K562 (cell line): ENCODE measurements at regions not wholly inside any gene's neighbourhood (a gene's known extent, or its start where the extent isn't known, plus 50 kb on each side); places are given as distances from the start of the nearest gene placed in this dataset.
"Not testable (repeated sequence)": the region's sequence is repeated elsewhere in the genome, so short reads cannot be mapped to it uniquely, and the experiment has no call there.

Experiments
- ATF3 ChIP-seq, 2 experiments: fragments of 450-650 bp in 1 of 2; sonication (generic) in 1 of 2; formaldehyde crosslinking in 1 of 2; IDR thresholded peaks in 1 of 2; conservative IDR thresholded peaks in 1 of 2; 2 replicates each; pipeline versions ENCODE4 v1.6.1 to v1.8.1; 2016 to 2023; ENCODE audit warnings: mild to moderate bottlenecking in 2 of 2, moderate library complexity in 2 of 2, inconsistent platforms in 1 of 2, missing genetic modification reagents in 1 of 2
- DNMT1 ChIP-seq: fragments of 450-650 bp; IDR thresholded peaks from 2 replicates; pipeline ENCODE4 v1.6.1; 2016; ENCODE audit warnings: antibody characterized with exemption, mild to moderate bottlenecking
- GABPA ChIP-seq: fragments of 200-800 bp; sonication (Bioruptor generic); conservative IDR thresholded peaks from 2 replicates; pipeline ENCODE4 v1.6.1; 2016; ENCODE audit warnings: low read depth, missing genetic modification characterization, missing compliant biosample characterization
- POLR2A ChIP-seq: fragments of 450-650 bp; conservative IDR thresholded peaks from 2 replicates; pipeline ENCODE4 v1.6.1; 2016
- ZNF778 ChIP-seq: fragments of 450-650 bp; formaldehyde crosslinking; IDR thresholded peaks from 2 replicates; pipeline ENCODE4 v1.4.0; 2020; ENCODE audit warnings: mild to moderate bottlenecking, moderate library complexity
- TF ChIP-seq, protein P1 (sequence below), 3 experiments: IDR thresholded peaks in 2 of 3; conservative IDR thresholded peaks in 1 of 3; 2 replicates each; pipeline ENCODE4 v1.5.1; 2011 to 2012; ENCODE audit warnings: low read length in 3 of 3, mild to moderate bottlenecking in 3 of 3, control low read depth in 2 of 3, improper control_type of control experiment in 1 of 3, inconsistent platforms in 1 of 3, low read depth in 1 of 3, mixed read lengths in 1 of 3, moderate library complexity in 1 of 3; ENCODE audit not compliant: insufficient read depth in 2 of 3

- TF ChIP-seq DNMT1; GABPA (tag); POLR2A; ZNF778 (CRISPR knock-in tag); ATF3 (IDR thresholded peaks at IDR 0.05); ATF3 (CRISPR knock-in tag; conservative IDR thresholded peaks at IDR 0.05): not testable (repeated sequence)
- TF ChIP-seq, protein P1, sequence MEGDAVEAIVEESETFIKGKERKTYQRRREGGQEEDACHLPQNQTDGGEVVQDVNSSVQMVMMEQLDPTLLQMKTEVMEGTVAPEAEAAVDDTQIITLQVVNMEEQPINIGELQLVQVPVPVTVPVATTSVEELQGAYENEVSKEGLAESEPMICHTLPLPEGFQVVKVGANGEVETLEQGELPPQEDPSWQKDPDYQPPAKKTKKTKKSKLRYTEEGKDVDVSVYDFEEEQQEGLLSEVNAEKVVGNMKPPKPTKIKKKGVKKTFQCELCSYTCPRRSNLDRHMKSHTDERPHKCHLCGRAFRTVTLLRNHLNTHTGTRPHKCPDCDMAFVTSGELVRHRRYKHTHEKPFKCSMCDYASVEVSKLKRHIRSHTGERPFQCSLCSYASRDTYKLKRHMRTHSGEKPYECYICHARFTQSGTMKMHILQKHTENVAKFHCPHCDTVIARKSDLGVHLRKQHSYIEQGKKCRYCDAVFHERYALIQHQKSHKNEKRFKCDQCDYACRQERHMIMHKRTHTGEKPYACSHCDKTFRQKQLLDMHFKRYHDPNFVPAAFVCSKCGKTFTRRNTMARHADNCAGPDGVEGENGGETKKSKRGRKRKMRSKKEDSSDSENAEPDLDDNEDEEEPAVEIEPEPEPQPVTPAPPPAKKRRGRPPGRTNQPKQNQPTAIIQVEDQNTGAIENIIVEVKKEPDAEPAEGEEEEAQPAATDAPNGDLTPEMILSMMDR (IDR thresholded peaks at IDR 0.05 in 2 of 3, conservative IDR thresholded peaks at IDR 0.05 in 1 of 3; ENCODE audit: insufficient read depth in 2 of 3, low read depth in 1 of 3, low read length in 3 of 3) = not testable (repeated sequence)
Measured at GRCh38 chr5:27088822-27089221, 50.4 kb upstream of the CDH9 start.
